Endodermal cell (in vitro differentiated cells): ENCODE measurements at regions not wholly inside any gene's neighbourhood (a gene's known extent, or its start where the extent isn't known, plus 50 kb on each side); places are given as distances from the start of the nearest gene placed in this dataset.
A peak's percentile ranks its signal among the peaks of the same experiment; 100 is the strongest.

Experiments
- DNase-seq: peaks from one replicate; pipeline ENCODE4 v3.0.0-alpha.2; 2017
- H3K27ac ChIP-seq: 2 replicates; pipeline ENCODE4 v1.5.1; 2013; ENCODE audit warnings: mild to moderate bottlenecking, low read depth, low read length, moderate library complexity
- H3K27me3 ChIP-seq: 2 replicates; pipeline ENCODE4 v1.6.1; 2013; ENCODE audit warnings: mild to moderate bottlenecking, low read length, moderate library complexity; ENCODE audit not compliant: insufficient read depth, control insufficient read depth, poor library complexity, severe bottlenecking
- H3K36me3 ChIP-seq: 2 replicates; pipeline ENCODE4 v1.7.0; 2013; ENCODE audit warnings: mild to moderate bottlenecking, low read length, moderate library complexity; ENCODE audit not compliant: control insufficient read depth, insufficient read depth
- H3K4me1 ChIP-seq: one replicate; pipeline ENCODE4 v1.7.0; 2013; ENCODE audit warnings: low read length; ENCODE audit not compliant: control insufficient read depth, insufficient read depth
- H3K4me3 ChIP-seq: 2 replicates; pipeline ENCODE4 v1.5.1; 2013; ENCODE audit warnings: mild to moderate bottlenecking, low read length, moderate library complexity
- H3K9ac ChIP-seq: 2 replicates; pipeline ENCODE4 v1.6.1; 2013; ENCODE audit warnings: mild to moderate bottlenecking, low read length, moderate library complexity; ENCODE audit not compliant: poor library complexity, severe bottlenecking; ENCODE audit errors: extremely low read depth
- H3K9me3 ChIP-seq: 2 replicates; pipeline ENCODE4 v1.6.1; 2013; ENCODE audit warnings: mild to moderate bottlenecking, low read length, moderate library complexity; ENCODE audit not compliant: control insufficient read depth
- H3K27ac Mint-ChIP-seq: 2 replicates; pipeline ENCODE4 v1.8.0; 2020; ENCODE audit warnings: mixed read lengths
- H3K27me3 Mint-ChIP-seq: 2 replicates; pipeline ENCODE4 v1.8.0; 2021; ENCODE audit warnings: mild to moderate bottlenecking, mixed read lengths; ENCODE audit not compliant: insufficient read depth
- H3K36me3 Mint-ChIP-seq: 2 replicates; pipeline ENCODE4 v1.8.0; 2020; ENCODE audit warnings: low read depth, mixed read lengths
- H3K4me1 Mint-ChIP-seq: 2 replicates; pipeline ENCODE4 v1.8.0; 2020; ENCODE audit warnings: mixed read lengths
- H3K4me3 Mint-ChIP-seq: 2 replicates; pipeline ENCODE4 v1.8.0; 2020; ENCODE audit warnings: mild to moderate bottlenecking, moderate library complexity, mixed read lengths
- H3K9me3 Mint-ChIP-seq: 2 replicates; pipeline ENCODE4 v1.8.0; 2020; ENCODE audit warnings: mild to moderate bottlenecking, mixed read lengths
- CTCF ChIP-seq: fragments of 200-600 bp; sonication (generic); conservative IDR thresholded peaks from 2 replicates; pipeline ENCODE4 v1.5.0; 2021; ENCODE audit warnings: antibody characterized with exemption, mild to moderate bottlenecking
- WGBS, 2 experiments: methylation state at CpG; one replicate each; pipeline versions ENCODE4 v1.1.5 to v1.1.7; 2013; ENCODE audit warnings: missing lambda C conversion rate in 2 of 2, mixed read lengths in 1 of 2; ENCODE audit not compliant: insufficient coverage in 1 of 2, insufficient read length in 1 of 2; 5-methylcytosine and 5-hydroxymethylcytosine counted together

GRCh38 chr16:26569793-26570192, 496.9 kb upstream of the C16orf82 start:
- H3K4me3 Mint-ChIP-seq: no peak overlapping the region
- peaks cover 4% of the 10 kb centered on the region for H3K9me3 Mint-ChIP-seq
- DNase-seq: peak; percentile 78
- H3K4me1 ChIP-seq: no peaks in the 10 kb centered on the region
- H3K27me3 ChIP-seq: peaks cover 54% of the 10 kb centered on the region
- H3K27me3 Mint-ChIP-seq: peaks cover 56% of the 10 kb centered on the region
- no peaks in the 10 kb centered on the region for H3K36me3 ChIP-seq
- H3K9ac ChIP-seq: no peak overlapping the region
- peak; percentile 81 for TF ChIP-seq CTCF
- H3K27ac Mint-ChIP-seq: no peak overlapping the region
- peaks cover 10% of the 10 kb centered on the region for H3K9me3 ChIP-seq
- no peak overlapping the region for H3K27ac ChIP-seq
- H3K36me3 Mint-ChIP-seq: no peaks in the 10 kb centered on the region
- peaks cover 3% of the 10 kb centered on the region for H3K4me1 Mint-ChIP-seq
- no peak overlapping the region for H3K4me3 ChIP-seq

GRCh38 chr16:26578748-26579147, 488.0 kb upstream of the C16orf82 start:
- Histone ChIP-seq H3K4me3 (no peak overlapping the region), H3K9ac (no peak overlapping the region), H3K27me3 (peaks cover 84% of the 10 kb centered on the region), H3K36me3 (no peaks in the 10 kb centered on the region), H3K4me1 (no peaks in the 10 kb centered on the region), H3K27ac (no peak overlapping the region), H3K9me3 (peaks cover 18% of the 10 kb centered on the region)
- 97 to 100% methylated on average over 1 to 2 of the region's 2 CpGs for WGBS, 2 experiments
- TF ChIP-seq CTCF: no peak
- H3K27me3 Mint-ChIP-seq: peaks cover 86% of the 10 kb centered on the region
- no peak overlapping the region for H3K27ac Mint-ChIP-seq
- H3K36me3 Mint-ChIP-seq: no peaks in the 10 kb centered on the region
- peaks cover 13% of the 10 kb centered on the region for H3K4me1 Mint-ChIP-seq
- H3K9me3 Mint-ChIP-seq: peaks cover 11% of the 10 kb centered on the region
- no peak for DNase-seq
- no peak overlapping the region for H3K4me3 Mint-ChIP-seq

DNA sequence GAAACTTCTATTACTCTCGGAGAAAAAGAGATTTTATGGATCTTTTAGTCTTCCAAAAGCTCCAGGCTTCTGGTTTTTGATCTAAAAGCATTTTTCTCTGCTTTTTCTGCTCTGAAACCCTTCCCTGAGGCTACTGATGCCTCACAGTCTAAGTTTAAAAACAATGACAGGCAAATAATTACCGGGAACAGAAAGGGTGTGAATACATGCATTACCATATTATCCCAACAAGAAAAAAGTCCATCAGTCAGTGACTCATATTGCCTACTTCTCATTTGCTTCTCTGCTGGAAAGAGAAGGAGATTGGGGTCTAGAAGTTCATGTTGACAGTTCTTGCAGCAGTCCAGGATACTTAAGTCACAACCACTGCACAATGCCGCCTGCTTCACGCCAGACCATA, 482.9 kb upstream of the C16orf82 start:
- Mint-ChIP-seq H3K36me3 (no peaks in the 10 kb centered on the region), H3K4me1 (no peaks in the 10 kb centered on the region), H3K27me3 (peaks cover 67% of the 10 kb centered on the region), H3K4me3 (no peak overlapping the region), H3K27ac (no peak overlapping the region), H3K9me3 (peaks cover 8% of the 10 kb centered on the region)
- H3K9me3 ChIP-seq: peaks cover 7% of the 10 kb centered on the region
- no peaks in the 10 kb centered on the region for H3K36me3 ChIP-seq
- no peak for TF ChIP-seq CTCF
- H3K9ac ChIP-seq: no peak overlapping the region
- WGBS, 2 experiments: 92 to 100% methylated on average over 1 to 4 of the region's 4 CpGs
- no peak overlapping the region for H3K27ac ChIP-seq
- no peaks in the 10 kb centered on the region for H3K4me1 ChIP-seq
- no peak overlapping the region for H3K4me3 ChIP-seq
- DNase-seq: no peak
- H3K27me3 ChIP-seq: peaks cover 65% of the 10 kb centered on the region
